WERI-Rb-1 (cell line): ENCODE measurements at regions not wholly inside any gene's neighbourhood (a gene's known extent, or its start where the extent isn't known, plus 50 kb on each side); places are given as distances from the start of the nearest gene placed in this dataset.

Source experiments
- DNase-seq: peaks from one replicate; pipeline ENCODE4 v3.0.0-alpha.2; 2020
- H3K27ac ChIP-seq: fragments of 250-450 bp; sonication (Bioruptor Pico); 2 replicates; pipeline ENCODE4 v1.5.1; 2020; ENCODE audit warnings: mild to moderate bottlenecking, moderate library complexity
- H3K27me3 ChIP-seq: fragments of 250-450 bp; sonication (Bioruptor Pico); 2 replicates; pipeline ENCODE4 v1.5.1; 2021; ENCODE audit warnings: mild to moderate bottlenecking, low read depth, moderate library complexity; ENCODE audit not compliant: insufficient read depth, severe bottlenecking
- H3K36me3 ChIP-seq: fragments of 250-450 bp; sonication (Bioruptor Pico); 2 replicates; pipeline ENCODE4 v1.5.1; 2020; ENCODE audit warnings: mild to moderate bottlenecking, moderate library complexity
- H3K4me3 ChIP-seq: 2 replicates; pipeline ENCODE4 v1.5.1; 2011; ENCODE audit warnings: low read depth, mild to moderate bottlenecking, control low read depth, low read length
- H3K9me3 ChIP-seq: fragments of 250-450 bp; sonication (Bioruptor Pico); 2 replicates; pipeline ENCODE4 v1.5.1; 2021; ENCODE audit warnings: mild to moderate bottlenecking, moderate library complexity; ENCODE audit not compliant: severe bottlenecking
- CTCF ChIP-seq: IDR thresholded peaks from 2 replicates; pipeline ENCODE4 v1.5.1; 2011; ENCODE audit warnings: low read depth, mild to moderate bottlenecking, control low read depth, inconsistent platforms, low read length

- no peaks in the 10 kb centered on the region for H3K36me3 ChIP-seq
- no peak for TF ChIP-seq CTCF
- no peak for DNase-seq
- H3K27ac ChIP-seq = no peak overlapping the region
- peaks cover 3% of the 10 kb centered on the region for H3K9me3 ChIP-seq
- H3K27me3 ChIP-seq = no peaks in the 10 kb centered on the region
- no peak overlapping the region for H3K4me3 ChIP-seq
Observed at GRCh38 chr18:78054801-78055200, 805.2 kb downstream of the GALR1 start.

GRCh38 chr18:78056011-78056410 is 806.4 kb downstream of the GALR1 start:
- H3K36me3 ChIP-seq = no peaks in the 10 kb centered on the region

GRCh38 chr18:78069784-78070664 is 820.4 kb downstream of the GALR1 start:
- Histone ChIP-seq H3K36me3 (no peaks in the 10 kb centered on the region), H3K27me3 (no peaks in the 10 kb centered on the region), H3K4me3 (no peak overlapping the region), H3K9me3 (peaks cover 9% of the 10 kb centered on the region), H3K27ac (no peak overlapping the region)
- no peak for DNase-seq
- no peak for TF ChIP-seq CTCF

More at GRCh38 chr18:78056011-78056410, 806.4 kb downstream of the GALR1 start:
- no peak overlapping the region for H3K4me3 ChIP-seq
- H3K27ac ChIP-seq = no peak overlapping the region
- TF ChIP-seq CTCF = no peak
- DNase-seq = no peak
- H3K27me3 ChIP-seq = no peaks in the 10 kb centered on the region
- peaks cover 3% of the 10 kb centered on the region for H3K9me3 ChIP-seq

GRCh38 chr18:78071166-78071710 is 821.6 kb downstream of the GALR1 start:
- Histone ChIP-seq H3K27ac (no peak overlapping the region), H3K4me3 (no peak overlapping the region), H3K36me3 (no peaks in the 10 kb centered on the region), H3K9me3 (peaks cover 9% of the 10 kb centered on the region), H3K27me3 (no peaks in the 10 kb centered on the region)
- no peak for DNase-seq
- no peak for TF ChIP-seq CTCF

- Histone ChIP-seq H3K4me3 (no peak overlapping the region), H3K9me3 (peaks cover 9% of the 10 kb centered on the region), H3K36me3 (no peaks in the 10 kb centered on the region), H3K27ac (no peak overlapping the region), H3K27me3 (no peaks in the 10 kb centered on the region)
- no peak for DNase-seq
- no peak for TF ChIP-seq CTCF
Observed at GRCh38 chr18:78071776-78072175, 822.1 kb downstream of the GALR1 start.
